ENCODE measurements at regions not wholly inside any gene's neighbourhood (a gene's known extent, or its start where the extent isn't known, plus 50 kb on each side); places are given as distances from the start of the nearest gene placed in this dataset.

GRCh38 chr13:58598241-58598640, 966.7 kb downstream of the PCDH17 start:
- 78% methylated on average over 2 of the region's 2 CpGs for WGBS

GRCh38 chr13:58611117-58611516, 979.6 kb downstream of the PCDH17 start:
- Histone ChIP-seq H3K27ac (no peak overlapping the region), H3K27me3 (replicated peaks; ENCODE audit: insufficient read depth) (no peaks in the 10 kb centered on the region), H3K4me3 (no peak overlapping the region), H3K4me1 (replicated peaks) (no peaks in the 10 kb centered on the region), H3K9me3 (no peaks in the 10 kb centered on the region), H3K36me3 (no peaks in the 10 kb centered on the region)
- WGBS, result 95% methylated on average over 11 of the region's 11 CpGs
- no peak for TF ChIP-seq POLR2A (IDR thresholded peaks at IDR 0.05)
- TF ChIP-seq CTCF (IDR thresholded peaks at IDR 0.05), result no peak
- TF ChIP-seq POLR2AphosphoS5 (IDR thresholded peaks at IDR 0.05), result no peak
- DNase-seq (ENCODE audit: low spot score), result no peak
- intact Hi-C loops (cut with DNase I), result no loop called here

More at GRCh38 chr13:58598241-58598640, 966.7 kb downstream of the PCDH17 start:
- DNase-seq (ENCODE audit: low spot score), result no peak
- Histone ChIP-seq H3K9me3 (no peaks in the 10 kb centered on the region), H3K4me1 (replicated peaks) (no peaks in the 10 kb centered on the region), H3K4me3 (no peak overlapping the region), H3K36me3 (no peaks in the 10 kb centered on the region), H3K27ac (no peak overlapping the region), H3K27me3 (replicated peaks; ENCODE audit: insufficient read depth) (no peaks in the 10 kb centered on the region)
- intact Hi-C loops (cut with DNase I), result no loop called here
- TF ChIP-seq POLR2AphosphoS5 (IDR thresholded peaks at IDR 0.05) (no peak), CTCF (IDR thresholded peaks at IDR 0.05) (no peak), POLR2A (IDR thresholded peaks at IDR 0.05) (no peak)

- intact Hi-C loops (cut with DNase I), result no loop called here
- Histone ChIP-seq H3K27ac (no peak overlapping the region), H3K9me3 (no peaks in the 10 kb centered on the region), H3K27me3 (replicated peaks; ENCODE audit: insufficient read depth) (no peaks in the 10 kb centered on the region), H3K36me3 (no peaks in the 10 kb centered on the region), H3K4me1 (replicated peaks) (no peaks in the 10 kb centered on the region), H3K4me3 (no peak overlapping the region)
- TF ChIP-seq POLR2A (IDR thresholded peaks at IDR 0.05) (no peak), CTCF (IDR thresholded peaks at IDR 0.05) (no peak)
- 74% methylated on average over 3 of the region's 3 CpGs for WGBS
- no peak for DNase-seq (ENCODE audit: low spot score)
Observed at GRCh38 chr13:58617880-58618665, 986.5 kb downstream of the PCDH17 start.

GRCh38 chr13:58619396-58620113, 988.0 kb downstream of the PCDH17 start:
- Histone ChIP-seq H3K36me3 (no peaks in the 10 kb centered on the region), H3K4me1 (replicated peaks) (no peaks in the 10 kb centered on the region), H3K27me3 (replicated peaks; ENCODE audit: insufficient read depth) (no peaks in the 10 kb centered on the region), H3K4me3 (no peak overlapping the region), H3K9me3 (no peaks in the 10 kb centered on the region), H3K27ac (no peak overlapping the region)
- intact Hi-C loops (cut with DNase I), result no loop called here
- TF ChIP-seq POLR2AphosphoS5 (IDR thresholded peaks at IDR 0.05), result no peak
- WGBS, result 56% methylated on average over 5 of the region's 5 CpGs
- DNase-seq (ENCODE audit: low spot score), result no peak

GRCh38 chr13:58620176-58620575, 988.6 kb downstream of the PCDH17 start:
- Histone ChIP-seq H3K36me3 (no peaks in the 10 kb centered on the region), H3K4me3 (no peak overlapping the region), H3K4me1 (replicated peaks) (no peaks in the 10 kb centered on the region), H3K27me3 (replicated peaks; ENCODE audit: insufficient read depth) (no peaks in the 10 kb centered on the region), H3K27ac (no peak overlapping the region), H3K9me3 (no peaks in the 10 kb centered on the region)
- intact Hi-C loops (cut with DNase I), result no loop called here
- no peak for TF ChIP-seq CTCF (IDR thresholded peaks at IDR 0.05)
- no peak for TF ChIP-seq POLR2AphosphoS5 (IDR thresholded peaks at IDR 0.05)
- TF ChIP-seq POLR2A (IDR thresholded peaks at IDR 0.05), result no peak
- WGBS, result 61% methylated on average over 2 of the region's 2 CpGs
- DNase-seq (ENCODE audit: low spot score), result no peak

All from prostate gland (tissue), 2 donors.